Kidney epithelial cell (primary cell): ENCODE measurements at regions not wholly inside any gene's neighbourhood (a gene's known extent, or its start where the extent isn't known, plus 50 kb on each side); places are given as distances from the start of the nearest gene placed in this dataset.

Source experiments
- DNase-seq: peaks from one replicate; pipeline ENCODE4 v3.0.0-alpha.2; 2010; ENCODE audit warnings: low read depth
- H3K27me3 ChIP-seq: 2 replicates; pipeline ENCODE4 v1.6.0; 2011; ENCODE audit warnings: low read length; ENCODE audit not compliant: control insufficient read depth, insufficient read depth
- H3K36me3 ChIP-seq: 2 replicates; pipeline ENCODE4 v1.5.1; 2011; ENCODE audit warnings: low read length; ENCODE audit not compliant: control insufficient read depth, insufficient read depth
- H3K4me3 ChIP-seq: 2 replicates; pipeline ENCODE4 v1.5.1; 2011; ENCODE audit warnings: low read depth, mild to moderate bottlenecking, control low read depth, low read length
- TF ChIP-seq, protein P1 (sequence below): IDR thresholded peaks from 2 replicates; pipeline ENCODE4 v1.5.1; 2011; ENCODE audit warnings: mild to moderate bottlenecking, moderate library complexity, low read length, control low read depth, inconsistent platforms; ENCODE audit not compliant: insufficient read depth, poor library complexity, severe bottlenecking

GRCh38 chr12:39240587-39240986 lies 202.3 kb downstream of the KIF21A start:
- no peak for DNase-seq
- no peaks in the 10 kb centered on the region for H3K27me3 ChIP-seq
- H3K4me3 ChIP-seq = no peak overlapping the region
- TF ChIP-seq, protein P1, sequence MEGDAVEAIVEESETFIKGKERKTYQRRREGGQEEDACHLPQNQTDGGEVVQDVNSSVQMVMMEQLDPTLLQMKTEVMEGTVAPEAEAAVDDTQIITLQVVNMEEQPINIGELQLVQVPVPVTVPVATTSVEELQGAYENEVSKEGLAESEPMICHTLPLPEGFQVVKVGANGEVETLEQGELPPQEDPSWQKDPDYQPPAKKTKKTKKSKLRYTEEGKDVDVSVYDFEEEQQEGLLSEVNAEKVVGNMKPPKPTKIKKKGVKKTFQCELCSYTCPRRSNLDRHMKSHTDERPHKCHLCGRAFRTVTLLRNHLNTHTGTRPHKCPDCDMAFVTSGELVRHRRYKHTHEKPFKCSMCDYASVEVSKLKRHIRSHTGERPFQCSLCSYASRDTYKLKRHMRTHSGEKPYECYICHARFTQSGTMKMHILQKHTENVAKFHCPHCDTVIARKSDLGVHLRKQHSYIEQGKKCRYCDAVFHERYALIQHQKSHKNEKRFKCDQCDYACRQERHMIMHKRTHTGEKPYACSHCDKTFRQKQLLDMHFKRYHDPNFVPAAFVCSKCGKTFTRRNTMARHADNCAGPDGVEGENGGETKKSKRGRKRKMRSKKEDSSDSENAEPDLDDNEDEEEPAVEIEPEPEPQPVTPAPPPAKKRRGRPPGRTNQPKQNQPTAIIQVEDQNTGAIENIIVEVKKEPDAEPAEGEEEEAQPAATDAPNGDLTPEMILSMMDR = no peak
- H3K36me3 ChIP-seq = no peaks in the 10 kb centered on the region

GRCh38 chr12:39239490-39240486 lies 203.1 kb downstream of the KIF21A start:
- Histone ChIP-seq H3K27me3 (no peaks in the 10 kb centered on the region), H3K4me3 (no peak overlapping the region), H3K36me3 (no peaks in the 10 kb centered on the region)
- TF ChIP-seq, protein P1 = no peak
- no peak for DNase-seq

DNA sequence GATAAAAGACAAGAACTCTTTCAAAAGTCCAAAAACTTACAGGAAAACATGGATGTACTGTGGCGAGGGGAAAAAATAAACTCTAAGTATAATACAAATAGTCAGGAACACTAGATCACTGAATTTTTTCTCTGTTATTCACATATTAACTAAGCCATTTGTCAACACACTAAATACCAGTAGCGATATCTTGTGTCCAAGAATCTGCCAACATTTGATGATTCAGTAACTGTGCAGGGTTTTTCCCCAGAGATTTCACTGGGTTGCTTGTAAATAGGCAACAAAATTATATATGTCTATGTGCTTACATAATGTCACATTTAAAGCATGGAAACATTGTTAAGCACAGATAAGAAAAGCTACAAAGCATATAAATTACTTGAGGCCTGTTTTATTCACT lies 205.9 kb downstream of the KIF21A start:
- TF ChIP-seq, protein P1 = no peak
- Histone ChIP-seq H3K27me3 (no peaks in the 10 kb centered on the region), H3K36me3 (no peaks in the 10 kb centered on the region), H3K4me3 (no peak overlapping the region)
- no peak for DNase-seq

DNA sequence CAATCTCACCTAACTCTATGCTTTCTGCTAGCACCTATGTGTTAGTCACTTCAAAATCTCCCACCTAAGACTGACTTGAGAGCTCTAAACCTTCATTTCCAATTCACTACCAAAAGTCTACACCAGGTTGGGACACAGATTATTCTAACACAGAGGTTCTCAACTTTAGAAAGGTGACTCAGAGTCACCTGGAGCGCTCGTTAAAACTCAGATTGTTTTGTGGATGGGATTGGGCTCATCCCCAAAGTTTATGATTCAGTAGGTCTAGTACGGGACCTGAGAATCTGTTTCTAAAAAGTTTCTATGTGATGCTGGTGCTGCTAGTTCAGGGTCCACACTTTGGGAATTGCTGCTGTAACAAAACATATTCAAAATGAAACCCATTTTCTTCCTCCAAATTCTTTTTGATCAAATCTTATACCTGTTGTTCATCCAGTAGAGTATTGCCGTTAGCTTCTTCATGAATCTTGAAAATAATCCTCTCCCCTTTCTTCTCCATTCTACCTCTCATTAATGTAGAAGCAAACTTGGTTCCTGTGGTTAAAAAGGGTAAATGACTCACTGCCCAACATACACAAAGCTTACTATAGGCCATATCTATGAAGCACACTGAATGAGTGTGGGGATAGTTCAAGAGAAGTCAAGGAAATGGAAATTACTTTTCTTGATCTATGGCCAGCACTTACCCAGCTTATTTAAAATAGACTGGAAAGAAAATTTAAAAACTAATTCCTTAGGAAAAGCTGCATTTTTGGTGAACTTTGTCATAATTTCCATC lies 206.7 kb downstream of the KIF21A start:
- Histone ChIP-seq H3K36me3 (no peaks in the 10 kb centered on the region), H3K4me3 (no peak overlapping the region), H3K27me3 (no peaks in the 10 kb centered on the region)
- TF ChIP-seq, protein P1 = no peak
- no peak for DNase-seq

DNA sequence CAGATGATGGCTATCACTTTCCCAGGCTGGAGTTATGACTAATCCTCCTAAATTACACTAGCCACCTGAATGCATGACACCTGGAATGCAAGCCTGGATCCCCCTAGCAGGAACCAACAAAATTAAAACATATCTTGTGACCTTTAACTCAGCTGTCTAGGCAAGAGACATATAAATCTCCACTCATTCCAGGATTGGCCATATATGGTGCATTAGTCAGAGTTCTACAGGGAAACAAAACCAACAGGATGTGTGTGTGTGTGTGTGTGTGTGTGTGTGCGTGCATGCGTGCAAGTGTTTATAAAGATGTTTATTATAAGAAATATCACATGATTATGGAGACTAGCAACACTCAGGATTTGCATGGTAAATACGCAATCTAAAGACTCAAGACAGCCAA lies 212.8 kb downstream of the KIF21A start:
- DNase-seq = no peak
- Histone ChIP-seq H3K4me3 (no peak overlapping the region), H3K27me3 (no peaks in the 10 kb centered on the region), H3K36me3 (no peaks in the 10 kb centered on the region)
- TF ChIP-seq, protein P1 = no peak
